Anterior cingulate cortex (tissue), 58 donors: ENCODE measurements at regions not wholly inside any gene's neighbourhood (a gene's known extent, or its start where the extent isn't known, plus 50 kb on each side); places are given as distances from the start of the nearest gene placed in this dataset.

ENCODE experiments used
- DNase-seq, 58 donors: peaks; one replicate each; lab custom pipeline; 2025; lab: John Stamatoyannopoulos, UW

GRCh38 chr13:97715763-97716162 lies 237.7 kb upstream of the IPO5 start:
- DNase-seq: no peak

- no peak for DNase-seq
These were observed 236.7 kb upstream of the IPO5 start for GRCh38 chr13:97716746-97717145.

GRCh38 chr13:97719736-97720135 lies 233.7 kb upstream of the IPO5 start:
- DNase-seq: no peak

- DNase-seq: no peak
These were observed 232.6 kb upstream of the IPO5 start for GRCh38 chr13:97720896-97721295.

- no peak for DNase-seq
These were observed 229.8 kb upstream of the IPO5 start for GRCh38 chr13:97723655-97724054.

- peak in 4 of 58 donors; percentile 2 to 58 (median 29) for DNase-seq
These were observed 229.0 kb upstream of the IPO5 start for GRCh38 chr13:97724450-97724849.

GRCh38 chr13:97726664-97727280 lies 226.7 kb upstream of the IPO5 start:
- peak in 1 of 58 donors; percentile 21 for DNase-seq

- peak in 1 of 58 donors; percentile 35 for DNase-seq
These were observed 225.5 kb upstream of the IPO5 start for GRCh38 chr13:97727991-97728390.

- DNase-seq: no peak
These were observed 217.0 kb upstream of the IPO5 start for GRCh38 chr13:97736436-97736835.

- DNase-seq: no peak
These were observed 211.4 kb upstream of the IPO5 start for GRCh38 chr13:97742084-97742483.

- DNase-seq: no peak
These were observed 209.5 kb upstream of the IPO5 start for GRCh38 chr13:97743938-97744337.

GRCh38 chr13:97746649-97747048 lies 206.8 kb upstream of the IPO5 start:
- DNase-seq: no peak

GRCh38 chr13:97749174-97749573 lies 204.3 kb upstream of the IPO5 start:
- peak in 1 of 58 donors; percentile 2 for DNase-seq

GRCh38 chr13:97751477-97751876 lies 202.0 kb upstream of the IPO5 start:
- DNase-seq: no peak

- no peak for DNase-seq
These were observed 200.4 kb upstream of the IPO5 start for GRCh38 chr13:97752961-97753668.

GRCh38 chr13:97753942-97754670 lies 199.4 kb upstream of the IPO5 start:
- no peak for DNase-seq

- no peak for DNase-seq
These were observed 195.7 kb upstream of the IPO5 start for GRCh38 chr13:97757807-97758206.

GRCh38 chr13:97758317-97758716 lies 195.2 kb upstream of the IPO5 start:
- no peak for DNase-seq

- no peak for DNase-seq
These were observed 191.5 kb upstream of the IPO5 start for GRCh38 chr13:97761796-97762540.

GRCh38 chr13:97766749-97767148 lies 186.7 kb upstream of the IPO5 start:
- no peak for DNase-seq

GRCh38 chr13:97768134-97768533 lies 185.3 kb upstream of the IPO5 start:
- DNase-seq: no peak
